ENCODE measurements at regions not wholly inside any gene's neighbourhood (a gene's known extent, or its start where the extent isn't known, plus 50 kb on each side); places are given as distances from the start of the nearest gene placed in this dataset.

DNA sequence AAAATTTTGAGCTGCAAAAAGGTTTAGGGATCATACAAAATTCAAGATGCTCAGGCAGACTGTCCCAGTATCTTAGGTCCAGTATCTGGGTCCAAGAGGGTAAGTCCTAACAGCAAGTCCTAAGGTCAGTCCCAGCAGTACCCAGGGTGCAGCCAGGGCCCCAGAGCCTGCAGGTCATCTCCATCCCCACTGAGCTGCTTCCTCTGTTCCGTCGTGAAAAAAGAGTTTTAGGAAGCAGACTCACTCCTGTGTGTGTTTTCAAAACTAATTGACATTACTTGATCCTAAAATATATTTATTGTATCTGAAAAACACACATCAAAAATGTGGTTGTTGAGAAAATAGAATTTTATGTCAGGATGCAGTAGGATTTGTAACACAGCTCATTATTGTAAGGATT, 69.9 kb upstream of the ALKAL2 start:
- no peak for TF ChIP-seq CTCF (IDR thresholded peaks at IDR 0.05)
- no peak for TF ChIP-seq POLR2A (IDR thresholded peaks at IDR 0.05)
